ENCODE measurements at regions not wholly inside any gene's neighbourhood (a gene's known extent, or its start where the extent isn't known, plus 50 kb on each side); places are given as distances from the start of the nearest gene placed in this dataset.

- TF ChIP-seq CTCF (IDR thresholded peaks at IDR 0.05): no peak
Measured at GRCh38 chr12:34119366-34119765, 97.1 kb downstream of the ALG10 start.

- TF ChIP-seq CTCF (IDR thresholded peaks at IDR 0.05): no peak
Measured at GRCh38 chr12:34121360-34121759, 99.1 kb downstream of the ALG10 start.

- TF ChIP-seq CTCF (IDR thresholded peaks at IDR 0.05): peak; percentile 61
Measured at GRCh38 chr12:34123092-34123491, 100.8 kb downstream of the ALG10 start.

- no peak for TF ChIP-seq CTCF (IDR thresholded peaks at IDR 0.05)
Measured at GRCh38 chr12:34124608-34125007, 102.3 kb downstream of the ALG10 start.

- no peak for TF ChIP-seq CTCF (IDR thresholded peaks at IDR 0.05)
Measured at GRCh38 chr12:34126239-34126641, 103.9 kb downstream of the ALG10 start.

- no peak for TF ChIP-seq CTCF (IDR thresholded peaks at IDR 0.05)
Measured at GRCh38 chr12:34126805-34127204, 104.5 kb downstream of the ALG10 start.

- no peak for TF ChIP-seq CTCF (IDR thresholded peaks at IDR 0.05)
Measured at GRCh38 chr12:34142430-34142829, 120.1 kb downstream of the ALG10 start.

GRCh38 chr12:34151019-34151418 lies 128.7 kb downstream of the ALG10 start:
- TF ChIP-seq CTCF (IDR thresholded peaks at IDR 0.05): no peak
